H9 (cell line): ENCODE measurements at regions not wholly inside any gene's neighbourhood (a gene's known extent, or its start where the extent isn't known, plus 50 kb on each side); places are given as distances from the start of the nearest gene placed in this dataset.

Experiments used
- DNase-seq: peaks from one replicate; pipeline ENCODE4 v3.0.0-alpha.2; 2017
- H2AFZ ChIP-seq: one replicate; pipeline ENCODE4 v1.6.1; 2013; ENCODE audit warnings: mild to moderate bottlenecking, low read length, control low read depth, moderate library complexity
- H2AK5ac ChIP-seq: 2 replicates; pipeline ENCODE4 v1.6.1; 2013; ENCODE audit warnings: low read length, control low read depth, mixed read lengths; ENCODE audit not compliant: insufficient read length
- H2BK120ac ChIP-seq: one replicate; pipeline ENCODE4 v1.6.1; 2013; ENCODE audit warnings: low read depth, mild to moderate bottlenecking, low read length, control low read depth, inconsistent platforms; ENCODE audit not compliant: poor library complexity, severe bottlenecking
- H2BK12ac ChIP-seq: 2 replicates; pipeline ENCODE4 v1.6.1; 2013; ENCODE audit warnings: low read length, control low read depth, mixed read lengths, low read depth; ENCODE audit not compliant: insufficient read length
- H2BK15ac ChIP-seq: 2 replicates; pipeline ENCODE4 v1.6.1; 2013; ENCODE audit warnings: low read depth, low read length, control low read depth
- H2BK20ac ChIP-seq: one replicate; pipeline ENCODE4 v1.6.1; 2013; ENCODE audit warnings: low read depth, mild to moderate bottlenecking, low read length, control low read depth, inconsistent platforms; ENCODE audit not compliant: poor library complexity, severe bottlenecking
- H2BK5ac ChIP-seq: 2 replicates; pipeline ENCODE4 v1.6.1; 2013; ENCODE audit warnings: low read length, control low read depth, mixed read lengths; ENCODE audit not compliant: insufficient read length
- H3K14ac ChIP-seq: 2 replicates; pipeline ENCODE4 v1.6.1; 2013; ENCODE audit warnings: low read length, control low read depth; ENCODE audit not compliant: insufficient read depth
- H3K18ac ChIP-seq: 2 replicates; pipeline ENCODE4 v1.6.1; 2013; ENCODE audit warnings: low read depth, mild to moderate bottlenecking, mixed read lengths, low read length, control low read depth; ENCODE audit not compliant: insufficient read length
- H3K23ac ChIP-seq: 2 replicates; pipeline ENCODE4 v1.6.1; 2013; ENCODE audit warnings: low read length, control low read depth, mixed read lengths, low read depth; ENCODE audit not compliant: insufficient read length
- H3K23me2 ChIP-seq: 2 replicates; pipeline ENCODE4 v1.6.1; 2013; ENCODE audit warnings: low read depth, mild to moderate bottlenecking, mixed read lengths, low read length, control low read depth; ENCODE audit not compliant: insufficient read length, poor library complexity, severe bottlenecking
- H3K27ac ChIP-seq: 2 replicates; pipeline ENCODE4 v1.5.1; 2013; ENCODE audit warnings: low read length, control low read depth, mixed read lengths, low read depth; ENCODE audit not compliant: insufficient read length
- H3K27me3 ChIP-seq: 2 replicates; pipeline ENCODE4 v1.6.1; 2013; ENCODE audit warnings: low read length, control low read depth, inconsistent platforms; ENCODE audit not compliant: insufficient read depth
- H3K4ac ChIP-seq: 2 replicates; pipeline ENCODE4 v1.6.1; 2013; ENCODE audit warnings: low read depth, mild to moderate bottlenecking, control low read depth, inconsistent platforms, low read length, moderate library complexity
- H3K4me1 ChIP-seq: 2 replicates; pipeline ENCODE4 v1.6.1; 2013; ENCODE audit warnings: low read length, control low read depth, inconsistent platforms; ENCODE audit not compliant: insufficient read depth
- H3K4me2 ChIP-seq: 2 replicates; pipeline ENCODE4 v1.6.1; 2013; ENCODE audit warnings: low read length, control low read depth, mixed read lengths; ENCODE audit not compliant: insufficient read length, insufficient read depth
- H3K56ac ChIP-seq: 2 replicates; pipeline ENCODE4 v1.6.1; 2013; ENCODE audit warnings: low read depth, mild to moderate bottlenecking, mixed read lengths, low read length, control low read depth; ENCODE audit not compliant: insufficient read length
- H3K79me1 ChIP-seq: 2 replicates; pipeline ENCODE4 v1.6.1; 2013; ENCODE audit warnings: low read depth, mild to moderate bottlenecking, moderate library complexity, low read length, control low read depth, inconsistent platforms; ENCODE audit not compliant: insufficient read depth, poor library complexity, severe bottlenecking
- H3K79me2 ChIP-seq: 2 replicates; pipeline ENCODE4 v1.6.1; 2013; ENCODE audit warnings: low read length, control low read depth, inconsistent platforms; ENCODE audit not compliant: insufficient read depth
- H3K9ac ChIP-seq: 2 replicates; pipeline ENCODE4 v1.6.1; 2013; ENCODE audit warnings: low read length, control low read depth, mixed read lengths; ENCODE audit not compliant: insufficient read length; ENCODE audit errors: extremely low read depth
- H3K9me3 ChIP-seq: one replicate; pipeline ENCODE4 v1.6.1; 2013; ENCODE audit warnings: low read depth, low read length, inconsistent platforms; ENCODE audit not compliant: control insufficient read depth
- H3T11ph ChIP-seq: one replicate; pipeline ENCODE4 v1.6.1; 2013; ENCODE audit warnings: mild to moderate bottlenecking, low read length, control low read depth, inconsistent platforms
- H4K20me1 ChIP-seq: one replicate; pipeline ENCODE4 v1.6.1; 2013; ENCODE audit not compliant: control insufficient read depth, insufficient read length, insufficient read depth
- H4K5ac ChIP-seq: 2 replicates; pipeline ENCODE4 v1.6.1; 2013; ENCODE audit warnings: low read depth, mild to moderate bottlenecking, mixed read lengths, low read length, control low read depth; ENCODE audit not compliant: insufficient read length
- H4K8ac ChIP-seq: replicated peaks from 2 replicates; pipeline ENCODE4 v1.6.1; 2013; ENCODE audit warnings: low read length, control low read depth, mixed read lengths, low read depth; ENCODE audit not compliant: insufficient read length
- H4K91ac ChIP-seq: 2 replicates; pipeline ENCODE4 v1.6.1; 2013; ENCODE audit warnings: low read depth, mild to moderate bottlenecking, moderate library complexity, mixed read lengths, low read length, control low read depth; ENCODE audit not compliant: insufficient read length
- H3K27ac Mint-ChIP-seq, 3 experiments: 2 replicates in 2 of 3; 3 replicates in 1 of 3; pipeline ENCODE4 v1.8.0; 2020 to 2021; ENCODE audit warnings: mixed read lengths in 3 of 3, mild to moderate bottlenecking in 1 of 3, moderate library complexity in 1 of 3
- H3K27me3 Mint-ChIP-seq: 2 replicates; pipeline ENCODE4 v1.8.0; 2021; ENCODE audit warnings: low read depth, mild to moderate bottlenecking, moderate library complexity, mixed read lengths
- H3K36me3 Mint-ChIP-seq, 3 experiments: 2 replicates in 2 of 3; 3 replicates in 1 of 3; pipeline ENCODE4 v1.8.0; 2020 to 2021; ENCODE audit warnings: low read depth in 3 of 3, mixed read lengths in 3 of 3; ENCODE audit not compliant: insufficient read depth in 1 of 3
- H3K4me1 Mint-ChIP-seq, 2 experiments: 2 replicates each; pipeline ENCODE4 v1.8.0; 2020; ENCODE audit warnings: mixed read lengths in 2 of 2
- H3K4me3 Mint-ChIP-seq, 2 experiments: 2 replicates in 1 of 2; 3 replicates in 1 of 2; pipeline ENCODE4 v1.8.0; 2020 to 2021; ENCODE audit warnings: mild to moderate bottlenecking in 2 of 2, mixed read lengths in 2 of 2, moderate library complexity in 1 of 2
- H3K9me3 Mint-ChIP-seq, 2 experiments: 2 replicates in 1 of 2; 3 replicates in 1 of 2; pipeline ENCODE4 v1.8.0; 2020; ENCODE audit warnings: mild to moderate bottlenecking in 2 of 2, mixed read lengths in 2 of 2, moderate library complexity in 1 of 2
- WGBS: extraction: QIAGEN DNeasy Blood & Tissue Kit; methylation state at CpG from one replicate; pipeline ENCODE4 v1.1.7; 2013; ENCODE audit warnings: missing lambda C conversion rate, low lambda C conversion rate, mixed read lengths; ENCODE audit not compliant: insufficient read length; ENCODE audit errors: extremely low coverage; 5-methylcytosine and 5-hydroxymethylcytosine counted together
- TF ChIP-seq, protein P1 (sequence below): fragments of 200-600 bp; sonication (generic); conservative IDR thresholded peaks from 3 replicates; pipeline ENCODE4 v1.8.0; 2021; ENCODE audit warnings: antibody characterized with exemption, mild to moderate bottlenecking

DNA sequence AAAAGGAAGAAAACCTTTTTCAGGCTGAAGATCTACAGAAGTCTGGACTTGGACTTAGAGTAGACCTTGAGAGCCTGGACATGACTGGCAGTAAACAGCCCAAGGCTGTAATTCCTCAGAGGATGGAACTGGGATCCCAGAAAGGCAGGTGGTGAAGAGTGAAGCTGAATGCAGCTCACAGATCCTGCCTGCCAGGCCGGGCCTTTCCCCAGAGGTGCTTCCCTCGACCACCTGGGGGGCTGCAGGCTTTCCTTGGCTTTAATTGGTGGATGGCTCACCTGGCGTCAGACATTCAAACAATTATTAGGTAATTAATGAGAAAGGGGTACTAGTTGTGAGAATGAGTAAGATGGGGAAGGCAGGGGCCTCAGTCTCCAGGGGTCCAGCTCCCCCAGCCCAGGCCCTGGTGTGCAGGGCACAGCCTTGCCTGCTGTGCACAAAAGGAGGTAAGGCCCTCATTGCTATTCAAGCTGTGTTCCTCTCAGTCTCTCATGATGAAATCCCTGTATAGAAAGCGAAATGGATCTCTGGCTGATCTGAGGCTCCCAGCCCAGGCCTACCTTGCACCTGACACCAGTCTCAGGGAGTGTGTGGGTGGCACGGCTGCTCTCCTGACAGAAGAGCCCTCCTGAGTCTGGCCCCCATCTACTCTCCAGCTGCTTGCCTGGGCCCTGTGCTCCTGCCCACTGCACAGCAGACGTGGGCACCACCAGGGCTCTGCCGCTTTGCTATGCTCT, 63.0 kb upstream of the TCL1A start:
- H3K4me3 Mint-ChIP-seq = no peak overlapping the region

More for the DNA sequence above, 63.0 kb upstream of the TCL1A start:
- H2AFZ ChIP-seq = no peak overlapping the region
- peak overlapping the region; percentile 51 for H3K14ac ChIP-seq
- no peak overlapping the region for H3K23ac ChIP-seq
- Mint-ChIP-seq H3K4me1 (peaks cover 11 to 12% of the 10 kb centered on the region in 2 experiments), H3K27ac (no peak overlapping the region; a peak in 1 of 7 replicates), H3K27me3 (peaks cover 26% of the 10 kb centered on the region), H3K36me3 (no peaks in the 10 kb centered on the region), H3K9me3 (no peaks in the 10 kb centered on the region)
- no peaks in the 10 kb centered on the region for H3K79me2 ChIP-seq
- H3K79me1 ChIP-seq = no peaks in the 10 kb centered on the region
- no peak overlapping the region for H2BK5ac ChIP-seq
- no peaks in the 10 kb centered on the region for H3K4me1 ChIP-seq
- no peak overlapping the region for H4K5ac ChIP-seq
- H2BK20ac ChIP-seq = no peak overlapping the region
- no peak overlapping the region for H3K56ac ChIP-seq
- H3K4ac ChIP-seq = no peak overlapping the region
- no peak overlapping the region for H2BK15ac ChIP-seq
- DNase-seq = no peak
- H3K18ac ChIP-seq = no peak overlapping the region
- no peak overlapping the region for H3T11ph ChIP-seq
- H3K9me3 ChIP-seq = no peaks in the 10 kb centered on the region
- no peak overlapping the region for H4K8ac ChIP-seq
- H2BK12ac ChIP-seq = no peak overlapping the region
- no peak overlapping the region for H3K27ac ChIP-seq
- no peak overlapping the region for H3K4me2 ChIP-seq
- H3K27me3 ChIP-seq = peaks cover 4% of the 10 kb centered on the region; the same call in 1 of the 2 replicates
- H3K23me2 ChIP-seq = no peaks in the 10 kb centered on the region
- H2AK5ac ChIP-seq = no peak overlapping the region
- no peak overlapping the region for H4K91ac ChIP-seq
- H2BK120ac ChIP-seq = no peak overlapping the region
- TF ChIP-seq, protein P1, sequence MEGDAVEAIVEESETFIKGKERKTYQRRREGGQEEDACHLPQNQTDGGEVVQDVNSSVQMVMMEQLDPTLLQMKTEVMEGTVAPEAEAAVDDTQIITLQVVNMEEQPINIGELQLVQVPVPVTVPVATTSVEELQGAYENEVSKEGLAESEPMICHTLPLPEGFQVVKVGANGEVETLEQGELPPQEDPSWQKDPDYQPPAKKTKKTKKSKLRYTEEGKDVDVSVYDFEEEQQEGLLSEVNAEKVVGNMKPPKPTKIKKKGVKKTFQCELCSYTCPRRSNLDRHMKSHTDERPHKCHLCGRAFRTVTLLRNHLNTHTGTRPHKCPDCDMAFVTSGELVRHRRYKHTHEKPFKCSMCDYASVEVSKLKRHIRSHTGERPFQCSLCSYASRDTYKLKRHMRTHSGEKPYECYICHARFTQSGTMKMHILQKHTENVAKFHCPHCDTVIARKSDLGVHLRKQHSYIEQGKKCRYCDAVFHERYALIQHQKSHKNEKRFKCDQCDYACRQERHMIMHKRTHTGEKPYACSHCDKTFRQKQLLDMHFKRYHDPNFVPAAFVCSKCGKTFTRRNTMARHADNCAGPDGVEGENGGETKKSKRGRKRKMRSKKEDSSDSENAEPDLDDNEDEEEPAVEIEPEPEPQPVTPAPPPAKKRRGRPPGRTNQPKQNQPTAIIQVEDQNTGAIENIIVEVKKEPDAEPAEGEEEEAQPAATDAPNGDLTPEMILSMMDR = no peak
- no peaks in the 10 kb centered on the region for H4K20me1 ChIP-seq
- no peak overlapping the region for H3K9ac ChIP-seq
- no CpG with 5 or more reads among the region's 7 CpGs for WGBS
